ENCODE measurements at regions not wholly inside any gene's neighbourhood (a gene's known extent, or its start where the extent isn't known, plus 50 kb on each side); places are given as distances from the start of the nearest gene placed in this dataset.

DNA sequence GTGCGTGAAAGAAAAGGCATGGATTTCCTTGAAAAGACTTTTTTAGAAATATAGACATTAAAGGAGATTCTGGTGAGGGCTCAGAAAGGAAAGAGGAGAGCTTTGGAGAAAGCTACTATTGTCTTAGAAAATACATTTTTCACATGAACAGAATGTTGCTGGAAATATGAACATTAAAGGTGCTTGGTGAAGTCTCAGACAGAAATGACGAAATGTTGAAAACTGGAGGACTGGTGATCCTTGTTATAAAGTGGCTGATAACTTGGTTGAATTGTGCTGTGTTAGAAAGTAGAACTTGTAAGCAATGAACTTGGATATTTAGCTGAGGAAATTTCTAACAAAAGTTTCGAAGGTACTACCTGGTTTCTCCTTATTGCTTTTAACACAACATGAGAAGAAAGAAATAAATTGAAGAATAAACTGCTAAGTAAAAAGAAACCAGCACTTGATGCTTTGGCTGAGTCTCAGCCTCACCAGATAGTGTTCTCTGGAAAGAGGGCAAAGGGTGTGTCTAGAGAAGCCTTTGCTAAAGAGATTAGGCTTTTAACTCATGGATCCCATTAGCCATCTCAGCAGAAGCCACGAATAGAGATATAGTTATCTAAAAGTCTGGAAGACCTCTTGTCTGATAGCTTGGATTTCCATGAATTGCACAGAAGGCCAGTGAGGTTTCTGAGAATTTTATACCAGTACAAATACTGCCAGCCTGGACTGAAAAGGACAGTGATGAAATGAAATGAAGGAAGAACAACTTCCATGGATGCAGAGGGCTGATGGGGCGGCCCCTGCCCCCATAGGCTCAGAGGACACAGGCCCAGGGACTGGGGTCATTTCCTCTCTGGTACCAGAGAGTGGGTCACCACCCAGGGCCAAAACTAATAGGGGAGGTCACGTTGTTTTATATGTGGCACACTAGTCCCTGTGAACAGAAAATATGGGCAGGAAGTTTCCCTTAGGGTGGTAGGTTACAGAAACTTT is 91.5 kb downstream of the RPL22L1 start:
- WGBS, 10 experiments, result 59 to 93% (median 81%) methylated on average over 2 to 6 of the region's 6 CpGs
- in situ Hi-C loops (cut with MboI; ENCODE audit: low pct_unique_long_range_greater_than_20kb in 2 of 9, low sequenced_read_pairs in 9 of 9, unreplicated experiment in 9 of 9), result no loop called here
- no peak for ATAC-seq (replicated peaks in 6 of 8)
- Histone ChIP-seq H3K4me1 (replicated peaks in 1 of 2) (no peaks in the 10 kb centered on the region), H3K27ac (no peak overlapping the region), H3K4me3 (no peak overlapping the region)

- H3K4me1 ChIP-seq (replicated peaks in 1 of 2), result no peaks in the 10 kb centered on the region
- in situ Hi-C loops (cut with MboI; ENCODE audit: low pct_unique_long_range_greater_than_20kb in 2 of 9, low sequenced_read_pairs in 9 of 9, unreplicated experiment in 9 of 9), result no loop called here
- no peak for ATAC-seq (replicated peaks in 6 of 8)
- H3K4me3 ChIP-seq, result no peak overlapping the region
- no peak overlapping the region for H3K27ac ChIP-seq
Measured at GRCh38 chr3:170777564-170777926, 92.5 kb downstream of the RPL22L1 start.

- Histone ChIP-seq H3K4me3 (no peak overlapping the region), H3K4me1 (replicated peaks in 1 of 2) (no peaks in the 10 kb centered on the region), H3K27ac (no peak overlapping the region)
- in situ Hi-C loops (cut with MboI; ENCODE audit: low pct_unique_long_range_greater_than_20kb in 2 of 9, low sequenced_read_pairs in 9 of 9, unreplicated experiment in 9 of 9), result no loop called here
- 17 to 100% (median 83%) methylated on average over 1 to 4 of the region's 5 CpGs; no CpG with 5 or more reads in 1 of the 10 experiments for WGBS, 10 experiments
- ATAC-seq (replicated peaks in 6 of 8), result no peak
Measured at GRCh38 chr3:170776887-170777563, 93.0 kb downstream of the RPL22L1 start.

GRCh38 chr3:170773682-170774425 is 96.1 kb downstream of the RPL22L1 start:
- no peak overlapping the region for H3K27ac ChIP-seq
- no peaks in the 10 kb centered on the region for H3K4me1 ChIP-seq (replicated peaks in 1 of 2)
- in situ Hi-C loops (cut with MboI; ENCODE audit: low pct_unique_long_range_greater_than_20kb in 2 of 9, low sequenced_read_pairs in 9 of 9, unreplicated experiment in 9 of 9), result no loop called here
- ATAC-seq (replicated peaks in 6 of 8), result no peak
- WGBS, 10 experiments, result 17 to 100% (median 79%) methylated on average over 1 to 4 of the region's 4 CpGs
- H3K4me3 ChIP-seq, result no peak overlapping the region

DNA sequence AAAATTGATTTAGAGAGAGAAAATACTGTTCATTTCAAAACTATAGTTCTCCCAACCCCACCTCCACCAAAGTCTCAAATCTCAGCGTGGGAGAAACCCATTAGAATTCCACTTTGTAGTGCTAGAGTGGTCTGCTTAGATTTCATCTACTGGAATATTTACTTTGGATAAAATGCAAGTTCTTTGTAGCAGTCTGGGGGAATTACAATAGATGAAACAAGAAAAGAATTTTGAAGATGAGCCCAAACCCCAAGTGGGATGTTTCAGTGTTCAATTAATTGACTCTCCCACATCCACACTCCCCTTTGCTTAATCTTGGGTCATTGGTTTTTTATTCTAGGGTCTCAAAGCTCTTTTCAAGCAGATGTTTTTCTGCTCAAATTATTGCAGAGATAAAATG is 97.8 kb downstream of the RPL22L1 start:
- Histone ChIP-seq H3K4me3 (no peak overlapping the region), H3K4me1 (replicated peaks in 1 of 2) (no peaks in the 10 kb centered on the region), H3K27ac (no peak overlapping the region)
- WGBS, 10 experiments, result 0 to 100% (median 78%) methylated on average over 1 of the region's 1 CpG; no CpG with 5 or more reads in 5 of the 10 experiments
- no peak for ATAC-seq (replicated peaks in 6 of 8)
- in situ Hi-C loops (cut with MboI; ENCODE audit: low pct_unique_long_range_greater_than_20kb in 2 of 9, low sequenced_read_pairs in 9 of 9, unreplicated experiment in 9 of 9), result no loop called here

DNA sequence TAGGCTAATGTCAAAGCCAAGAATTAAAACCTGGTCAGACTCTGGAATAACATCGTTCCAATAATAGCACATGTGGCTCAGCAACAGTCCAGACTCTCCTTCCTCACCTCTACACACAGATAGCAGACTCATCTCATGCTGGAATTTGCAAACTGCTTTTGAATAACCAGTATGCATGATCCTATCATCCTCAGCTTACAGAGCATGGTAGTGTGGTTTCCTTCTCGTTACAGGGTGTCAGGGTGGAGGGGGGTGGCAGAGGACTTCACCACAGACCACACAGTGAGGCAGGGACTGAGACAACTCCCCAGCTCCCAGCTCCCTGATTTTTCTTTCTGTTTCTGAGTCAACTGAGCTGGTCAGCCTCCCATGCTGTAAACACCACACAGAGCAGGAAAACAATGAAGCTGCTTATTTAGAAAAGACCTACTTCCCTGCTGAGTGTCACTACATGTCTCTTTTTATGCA is 101.6 kb downstream of the RPL22L1 start:
- WGBS, 10 experiments, result 0 to 100% (median 60%) methylated on average over 1 to 2 of the region's 2 CpGs; no CpG with 5 or more reads in 5 of the 10 experiments
- in situ Hi-C loops (cut with MboI; ENCODE audit: low pct_unique_long_range_greater_than_20kb in 2 of 9, low sequenced_read_pairs in 9 of 9, unreplicated experiment in 9 of 9), result no loop called here
- no peak overlapping the region for H3K27ac ChIP-seq
- H3K4me1 ChIP-seq (replicated peaks in 1 of 2), result no peaks in the 10 kb centered on the region
- ATAC-seq (replicated peaks in 6 of 8), result peak in 5 of 8 experiments; percentile 22 to 91 (median 86)
- no peak overlapping the region for H3K4me3 ChIP-seq

GRCh38 chr3:170767576-170767941 is 102.4 kb downstream of the RPL22L1 start:
- 80 to 100% (median 100%) methylated on average over 1 of the region's 1 CpG; no CpG with 5 or more reads in 3 of the 10 experiments for WGBS, 10 experiments
- ATAC-seq (replicated peaks in 6 of 8), result no peak
- Histone ChIP-seq H3K27ac (no peak overlapping the region), H3K4me3 (no peak overlapping the region), H3K4me1 (replicated peaks in 1 of 2) (no peaks in the 10 kb centered on the region)
- in situ Hi-C loops (cut with MboI; ENCODE audit: low pct_unique_long_range_greater_than_20kb in 2 of 9, low sequenced_read_pairs in 9 of 9, unreplicated experiment in 9 of 9), result no loop called here

GRCh38 chr3:170766823-170767575 is 103.0 kb downstream of the RPL22L1 start:
- H3K27ac ChIP-seq, result no peak overlapping the region
- in situ Hi-C loops (cut with MboI; ENCODE audit: low pct_unique_long_range_greater_than_20kb in 2 of 9, low sequenced_read_pairs in 9 of 9, unreplicated experiment in 9 of 9), result no loop called here

GRCh38 chr3:170766253-170766652 is 103.7 kb downstream of the RPL22L1 start:
- 80 to 100% (median 95%) methylated on average over 1 to 3 of the region's 3 CpGs; no CpG with 5 or more reads in 1 of the 10 experiments for WGBS, 10 experiments
- Histone ChIP-seq H3K27ac (no peak overlapping the region), H3K4me1 (replicated peaks in 1 of 2) (no peaks in the 10 kb centered on the region), H3K4me3 (no peak overlapping the region)
- ATAC-seq (replicated peaks in 6 of 8), result no peak
- in situ Hi-C loops (cut with MboI; ENCODE audit: low pct_unique_long_range_greater_than_20kb in 2 of 9, low sequenced_read_pairs in 9 of 9, unreplicated experiment in 9 of 9), result no loop called here

More at GRCh38 chr3:170766823-170767575, 103.0 kb downstream of the RPL22L1 start:
- no peak for ATAC-seq (replicated peaks in 6 of 8)
- Histone ChIP-seq H3K4me1 (replicated peaks in 1 of 2) (no peaks in the 10 kb centered on the region), H3K4me3 (no peak overlapping the region)
- WGBS, 10 experiments, result 75 to 100% (median 86%) methylated on average over 1 to 4 of the region's 4 CpGs; no CpG with 5 or more reads in 3 of the 10 experiments

GRCh38 chr3:170765419-170766078 is 104.4 kb downstream of the RPL22L1 start:
- Histone ChIP-seq H3K27ac (no peak overlapping the region), H3K4me3 (no peak overlapping the region), H3K4me1 (replicated peaks in 1 of 2) (no peaks in the 10 kb centered on the region)
- 13 to 89% (median 67%) methylated on average over 2 to 4 of the region's 4 CpGs for WGBS, 10 experiments
- in situ Hi-C loops (cut with MboI; ENCODE audit: low pct_unique_long_range_greater_than_20kb in 2 of 9, low sequenced_read_pairs in 9 of 9, unreplicated experiment in 9 of 9), result no loop called here
- peak in 4 of 8 experiments; percentile 38 to 69 (median 44) for ATAC-seq (replicated peaks in 6 of 8)

GRCh38 chr3:170764017-170764416 is 106.0 kb downstream of the RPL22L1 start:
- H3K4me3 ChIP-seq, result no peak overlapping the region
- WGBS, 10 experiments, result 83 to 100% (median 100%) methylated on average over 1 of the region's 1 CpG; no CpG with 5 or more reads in 3 of the 10 experiments
- no peaks in the 10 kb centered on the region for H3K4me1 ChIP-seq (replicated peaks in 1 of 2)
- H3K27ac ChIP-seq, result no peak overlapping the region
- no peak for ATAC-seq (replicated peaks in 6 of 8)
- in situ Hi-C loops (cut with MboI; ENCODE audit: low pct_unique_long_range_greater_than_20kb in 2 of 9, low sequenced_read_pairs in 9 of 9, unreplicated experiment in 9 of 9), result no loop called here

GRCh38 chr3:170762064-170762463 is 107.9 kb downstream of the RPL22L1 start:
- no peak overlapping the region for H3K27ac ChIP-seq
- 14 to 100% (median 87%) methylated on average over 1 to 2 of the region's 2 CpGs for whole genome bisulfite sequencing, 10 experiments
- peak in 2 of 8 experiments; percentile 35 to 76 for ATAC-seq (replicated peaks in 6 of 8)
- in situ Hi-C loops (cut with MboI; ENCODE audit: low pct_unique_long_range_greater_than_20kb in 2 of 9, low sequenced_read_pairs in 9 of 9, unreplicated experiment in 9 of 9), result no loop called here
- H3K4me1 ChIP-seq (replicated peaks in 1 of 2), result no peaks in the 10 kb centered on the region
- no peak overlapping the region for H3K4me3 ChIP-seq
